WTC11 (cell line): ENCODE measurements at regions not wholly inside any gene's neighbourhood (a gene's known extent, or its start where the extent isn't known, plus 50 kb on each side); places are given as distances from the start of the nearest gene placed in this dataset.

ENCODE experiments used
- ATAC-seq: fragments of 200-7000 bp; cut with Tn5 transposase; 2 replicates; pipeline ENCODE4 v1.10.0; 2021; ENCODE audit warnings: mild to moderate bottlenecking, moderate library complexity
- CTCF ChIA-PET: fragments of 300-600 bp; sonication (Branson Sonifier 250); formaldehyde crosslinking; loops from one replicate; lab custom pipeline; 2021; ENCODE audit warnings: antibody characterized with exemption; lab: Charles Lee
- POLR2A ChIA-PET: fragments of 350-600 bp; sonication (Branson Sonifier 250); formaldehyde crosslinking; loops from one replicate; lab custom pipeline; 2021; ENCODE audit warnings: antibody characterized with exemption; lab: Charles Lee
- DNase-seq: peaks from one replicate; pipeline ENCODE4 v3.0.0; 2021; ENCODE audit warnings: low spot score
- H3K27ac Mint-ChIP-seq: 2 replicates; pipeline ENCODE4 v1.8.0; 2021; ENCODE audit warnings: mixed read lengths
- H3K27me3 Mint-ChIP-seq: 2 replicates; pipeline ENCODE4 v1.8.0; 2021; ENCODE audit warnings: low read depth, mild to moderate bottlenecking, moderate library complexity, mixed read lengths
- H3K36me3 Mint-ChIP-seq: 2 replicates; pipeline ENCODE4 v1.8.0; 2021; ENCODE audit warnings: mixed read lengths
- H3K4me1 Mint-ChIP-seq: 2 replicates; pipeline ENCODE4 v1.8.0; 2022; ENCODE audit warnings: mixed read lengths
- H3K4me3 Mint-ChIP-seq: 2 replicates; pipeline ENCODE4 v1.8.0; 2021; ENCODE audit warnings: mild to moderate bottlenecking, moderate library complexity, mixed read lengths
- H3K9me3 Mint-ChIP-seq: 2 replicates; pipeline ENCODE4 v1.8.0; 2021; ENCODE audit warnings: mixed read lengths
- ESRRA ChIP-seq: sonication (generic); formaldehyde crosslinking; IDR thresholded peaks from 2 replicates; pipeline ENCODE4 v1.8.1; 2022; ENCODE audit warnings: mild to moderate bottlenecking, missing genetic modification reagents, borderline replicate concordance
- GABPB1 ChIP-seq: sonication (generic); formaldehyde crosslinking; IDR thresholded peaks from 2 replicates; pipeline ENCODE4 v1.8.1; 2023; ENCODE audit warnings: mild to moderate bottlenecking, missing genetic modification reagents
- MXD4 ChIP-seq: fragments of 250-450 bp; sonication (Bioruptor Pico); IDR thresholded peaks from 2 replicates; pipeline ENCODE4 v1.8.0; 2021; ENCODE audit warnings: mild to moderate bottlenecking, moderate library complexity, borderline replicate concordance
- NR3C1 ChIP-seq: sonication (generic); formaldehyde crosslinking; conservative IDR thresholded peaks from 2 replicates; pipeline ENCODE4 v1.8.1; 2023; ENCODE audit warnings: low read depth, mild to moderate bottlenecking, missing genetic modification reagents
- ZBTB21 ChIP-seq: sonication (generic); formaldehyde crosslinking; IDR thresholded peaks from 2 replicates; pipeline ENCODE4 v1.8.1; 2023; ENCODE audit warnings: mild to moderate bottlenecking, missing genetic modification reagents, borderline replicate concordance
- ZNF138 ChIP-seq: sonication (generic); formaldehyde crosslinking; conservative IDR thresholded peaks from 2 replicates; pipeline ENCODE4 v1.8.1; 2022; ENCODE audit warnings: mild to moderate bottlenecking, moderate library complexity, missing genetic modification reagents
- ZNF396 ChIP-seq: fragments of 250-450 bp; sonication (Bioruptor Pico); IDR thresholded peaks from 2 replicates; pipeline ENCODE4 v1.8.0; 2021; ENCODE audit warnings: mild to moderate bottlenecking, moderate library complexity, borderline replicate concordance
- TF ChIP-seq, protein P1 (sequence below): sonication (generic); formaldehyde crosslinking; conservative IDR thresholded peaks from 2 replicates; pipeline ENCODE4 v1.8.1; 2022; ENCODE audit warnings: mild to moderate bottlenecking, missing genetic modification reagents
- TF ChIP-seq, protein P2 (sequence below): sonication (generic); formaldehyde crosslinking; IDR thresholded peaks from 2 replicates; pipeline ENCODE4 v1.8.0; 2022; ENCODE audit warnings: mild to moderate bottlenecking, missing genetic modification reagents
- TF ChIP-seq, protein P3 (sequence below): sonication (generic); formaldehyde crosslinking; IDR thresholded peaks from 2 replicates; pipeline ENCODE4 v1.8.0; 2022; ENCODE audit warnings: missing genetic modification reagents
- TF ChIP-seq, protein P4 (sequence below): sonication (generic); formaldehyde crosslinking; conservative IDR thresholded peaks from 2 replicates; pipeline ENCODE4 v1.8.1; 2023; ENCODE audit warnings: mild to moderate bottlenecking, low read depth, missing genetic modification reagents, moderate library complexity
- TF ChIP-seq, protein P5 (sequence below): fragments of 250-450 bp; sonication (Bioruptor Pico); conservative IDR thresholded peaks from 2 replicates; pipeline ENCODE4 v1.9.0; 2021; ENCODE audit warnings: mild to moderate bottlenecking
- TF ChIP-seq, protein P6 (sequence below): sonication (generic); formaldehyde crosslinking; IDR thresholded peaks from 2 replicates; pipeline ENCODE4 v1.8.1; 2022; ENCODE audit warnings: low read depth, missing genetic modification reagents, borderline replicate concordance
- TF ChIP-seq, protein P7 (sequence below): fragments of 250-450 bp; sonication (Bioruptor Pico); IDR thresholded peaks from 2 replicates; pipeline ENCODE4 v1.8.0; 2021; ENCODE audit warnings: mild to moderate bottlenecking

DNA sequence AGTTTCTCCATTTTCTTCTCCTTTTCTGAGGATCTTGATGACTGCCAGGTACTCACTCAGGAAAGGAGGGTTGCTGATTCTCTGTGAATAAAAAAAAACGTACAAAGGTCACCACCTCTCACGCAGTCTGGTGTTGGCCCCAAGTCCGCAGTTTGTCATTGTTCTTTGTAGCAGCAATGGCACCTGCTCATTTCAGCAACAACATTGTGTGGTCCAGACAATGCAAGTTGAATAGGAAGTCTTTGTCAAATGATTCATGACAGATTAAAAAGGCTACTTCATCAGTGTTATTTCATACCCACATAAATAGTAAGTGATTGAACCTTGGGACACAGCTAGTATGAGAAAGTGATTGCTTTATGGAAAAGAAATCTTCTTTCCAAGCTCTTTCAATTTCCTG lies 653.5 kb upstream of the MGMT start:
- ATAC-seq = no peak

More for the DNA sequence above, 653.5 kb upstream of the MGMT start:
- no peak overlapping the region for H3K27ac Mint-ChIP-seq
- H3K4me1 Mint-ChIP-seq = peaks cover 13% of the 10 kb centered on the region
- H3K4me3 Mint-ChIP-seq = no peak overlapping the region
- ChIA-PET CTCF (interaction anchor here (1.2 kb wide), 1 partner anchor 47 kb away, joined by 3 read pairs; no protein-coding TSS in a partner anchor), POLR2A (no interaction called here)
- no peak for DNase-seq
- peaks cover 3% of the 10 kb centered on the region; the same call in 1 of the 2 replicates for H3K9me3 Mint-ChIP-seq
- no peaks in the 10 kb centered on the region for H3K36me3 Mint-ChIP-seq
- H3K27me3 Mint-ChIP-seq = peaks cover 3% of the 10 kb centered on the region
- TF ChIP-seq ZBTB21 (CRISPR knock-in tag) (no peak), NR3C1 (CRISPR knock-in tag) (no peak), ZNF138 (CRISPR knock-in tag) (no peak), MXD4 (CRISPR knock-in tag) (no peak), GABPB1 (CRISPR knock-in tag) (no peak), ZNF396 (CRISPR knock-in tag) (no peak), ESRRA (no peak)
- TF ChIP-seq, protein P1, sequence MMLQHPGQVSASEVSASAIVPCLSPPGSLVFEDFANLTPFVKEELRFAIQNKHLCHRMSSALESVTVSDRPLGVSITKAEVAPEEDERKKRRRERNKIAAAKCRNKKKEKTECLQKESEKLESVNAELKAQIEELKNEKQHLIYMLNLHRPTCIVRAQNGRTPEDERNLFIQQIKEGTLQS (CRISPR knock-in tag) = no peak
- TF ChIP-seq, protein P2, sequence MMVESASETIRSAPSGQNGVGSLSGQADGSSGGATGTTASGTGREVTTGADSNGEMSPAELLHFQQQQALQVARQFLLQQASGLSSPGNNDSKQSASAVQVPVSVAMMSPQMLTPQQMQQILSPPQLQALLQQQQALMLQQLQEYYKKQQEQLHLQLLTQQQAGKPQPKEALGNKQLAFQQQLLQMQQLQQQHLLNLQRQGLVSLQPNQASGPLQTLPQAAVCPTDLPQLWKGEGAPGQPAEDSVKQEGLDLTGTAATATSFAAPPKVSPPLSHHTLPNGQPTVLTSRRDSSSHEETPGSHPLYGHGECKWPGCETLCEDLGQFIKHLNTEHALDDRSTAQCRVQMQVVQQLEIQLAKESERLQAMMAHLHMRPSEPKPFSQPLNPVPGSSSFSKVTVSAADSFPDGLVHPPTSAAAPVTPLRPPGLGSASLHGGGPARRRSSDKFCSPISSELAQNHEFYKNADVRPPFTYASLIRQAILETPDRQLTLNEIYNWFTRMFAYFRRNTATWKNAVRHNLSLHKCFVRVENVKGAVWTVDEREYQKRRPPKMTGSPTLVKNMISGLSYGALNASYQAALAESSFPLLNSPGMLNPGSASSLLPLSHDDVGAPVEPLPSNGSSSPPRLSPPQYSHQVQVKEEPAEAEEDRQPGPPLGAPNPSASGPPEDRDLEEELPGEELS (CRISPR knock-in tag) = no peak
- TF ChIP-seq, protein P3, sequence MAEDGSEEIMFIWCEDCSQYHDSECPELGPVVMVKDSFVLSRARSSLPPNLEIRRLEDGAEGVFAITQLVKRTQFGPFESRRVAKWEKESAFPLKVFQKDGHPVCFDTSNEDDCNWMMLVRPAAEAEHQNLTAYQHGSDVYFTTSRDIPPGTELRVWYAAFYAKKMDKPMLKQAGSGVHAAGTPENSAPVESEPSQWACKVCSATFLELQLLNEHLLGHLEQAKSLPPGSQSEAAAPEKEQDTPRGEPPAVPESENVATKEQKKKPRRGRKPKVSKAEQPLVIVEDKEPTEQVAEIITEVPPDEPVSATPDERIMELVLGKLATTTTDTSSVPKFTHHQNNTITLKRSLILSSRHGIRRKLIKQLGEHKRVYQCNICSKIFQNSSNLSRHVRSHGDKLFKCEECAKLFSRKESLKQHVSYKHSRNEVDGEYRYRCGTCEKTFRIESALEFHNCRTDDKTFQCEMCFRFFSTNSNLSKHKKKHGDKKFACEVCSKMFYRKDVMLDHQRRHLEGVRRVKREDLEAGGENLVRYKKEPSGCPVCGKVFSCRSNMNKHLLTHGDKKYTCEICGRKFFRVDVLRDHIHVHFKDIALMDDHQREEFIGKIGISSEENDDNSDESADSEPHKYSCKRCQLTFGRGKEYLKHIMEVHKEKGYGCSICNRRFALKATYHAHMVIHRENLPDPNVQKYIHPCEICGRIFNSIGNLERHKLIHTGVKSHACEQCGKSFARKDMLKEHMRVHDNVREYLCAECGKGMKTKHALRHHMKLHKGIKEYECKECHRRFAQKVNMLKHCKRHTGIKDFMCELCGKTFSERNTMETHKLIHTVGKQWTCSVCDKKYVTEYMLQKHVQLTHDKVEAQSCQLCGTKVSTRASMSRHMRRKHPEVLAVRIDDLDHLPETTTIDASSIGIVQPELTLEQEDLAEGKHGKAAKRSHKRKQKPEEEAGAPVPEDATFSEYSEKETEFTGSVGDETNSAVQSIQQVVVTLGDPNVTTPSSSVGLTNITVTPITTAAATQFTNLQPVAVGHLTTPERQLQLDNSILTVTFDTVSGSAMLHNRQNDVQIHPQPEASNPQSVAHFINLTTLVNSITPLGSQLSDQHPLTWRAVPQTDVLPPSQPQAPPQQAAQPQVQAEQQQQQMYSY (CRISPR knock-in tag) = no peak
- TF ChIP-seq, protein P4, sequence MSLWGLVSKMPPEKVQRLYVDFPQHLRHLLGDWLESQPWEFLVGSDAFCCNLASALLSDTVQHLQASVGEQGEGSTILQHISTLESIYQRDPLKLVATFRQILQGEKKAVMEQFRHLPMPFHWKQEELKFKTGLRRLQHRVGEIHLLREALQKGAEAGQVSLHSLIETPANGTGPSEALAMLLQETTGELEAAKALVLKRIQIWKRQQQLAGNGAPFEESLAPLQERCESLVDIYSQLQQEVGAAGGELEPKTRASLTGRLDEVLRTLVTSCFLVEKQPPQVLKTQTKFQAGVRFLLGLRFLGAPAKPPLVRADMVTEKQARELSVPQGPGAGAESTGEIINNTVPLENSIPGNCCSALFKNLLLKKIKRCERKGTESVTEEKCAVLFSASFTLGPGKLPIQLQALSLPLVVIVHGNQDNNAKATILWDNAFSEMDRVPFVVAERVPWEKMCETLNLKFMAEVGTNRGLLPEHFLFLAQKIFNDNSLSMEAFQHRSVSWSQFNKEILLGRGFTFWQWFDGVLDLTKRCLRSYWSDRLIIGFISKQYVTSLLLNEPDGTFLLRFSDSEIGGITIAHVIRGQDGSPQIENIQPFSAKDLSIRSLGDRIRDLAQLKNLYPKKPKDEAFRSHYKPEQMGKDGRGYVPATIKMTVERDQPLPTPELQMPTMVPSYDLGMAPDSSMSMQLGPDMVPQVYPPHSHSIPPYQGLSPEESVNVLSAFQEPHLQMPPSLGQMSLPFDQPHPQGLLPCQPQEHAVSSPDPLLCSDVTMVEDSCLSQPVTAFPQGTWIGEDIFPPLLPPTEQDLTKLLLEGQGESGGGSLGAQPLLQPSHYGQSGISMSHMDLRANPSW (CRISPR knock-in tag) = no peak
- TF ChIP-seq, protein P5, sequence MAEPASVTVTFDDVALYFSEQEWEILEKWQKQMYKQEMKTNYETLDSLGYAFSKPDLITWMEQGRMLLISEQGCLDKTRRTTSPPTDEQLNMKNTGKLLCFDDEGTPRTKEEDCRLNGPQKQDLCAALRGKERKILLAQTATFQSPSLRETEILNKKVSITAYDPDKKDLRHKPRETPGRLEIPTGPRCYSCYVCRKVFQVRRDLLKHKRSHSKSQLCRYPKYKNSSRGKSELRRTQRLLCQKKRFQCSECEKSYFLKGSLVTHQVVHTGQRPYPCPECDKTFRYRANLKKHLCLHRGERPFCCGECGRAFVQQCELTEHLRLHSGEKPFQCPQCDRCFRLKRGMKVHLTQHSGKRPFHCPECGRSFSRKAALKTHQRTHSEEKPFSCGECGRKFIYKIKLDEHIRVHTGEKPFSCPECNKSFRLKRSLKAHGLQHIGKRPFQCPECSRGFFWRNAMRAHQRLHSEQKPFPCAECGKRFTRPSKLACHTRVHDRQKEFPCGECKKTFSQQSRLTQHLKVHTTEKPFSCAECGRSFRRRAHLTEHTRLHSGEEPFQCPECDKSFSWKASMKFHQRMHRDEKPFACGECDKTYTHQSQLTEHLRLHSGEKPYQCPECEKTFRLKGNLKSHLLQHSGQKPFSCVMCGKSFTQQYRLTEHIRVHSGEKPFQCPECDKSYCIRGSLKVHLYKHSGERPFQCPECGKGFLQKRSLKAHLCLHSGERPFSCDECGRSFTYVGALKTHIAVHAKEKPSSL (CRISPR knock-in tag) = no peak
- TF ChIP-seq, protein P6, sequence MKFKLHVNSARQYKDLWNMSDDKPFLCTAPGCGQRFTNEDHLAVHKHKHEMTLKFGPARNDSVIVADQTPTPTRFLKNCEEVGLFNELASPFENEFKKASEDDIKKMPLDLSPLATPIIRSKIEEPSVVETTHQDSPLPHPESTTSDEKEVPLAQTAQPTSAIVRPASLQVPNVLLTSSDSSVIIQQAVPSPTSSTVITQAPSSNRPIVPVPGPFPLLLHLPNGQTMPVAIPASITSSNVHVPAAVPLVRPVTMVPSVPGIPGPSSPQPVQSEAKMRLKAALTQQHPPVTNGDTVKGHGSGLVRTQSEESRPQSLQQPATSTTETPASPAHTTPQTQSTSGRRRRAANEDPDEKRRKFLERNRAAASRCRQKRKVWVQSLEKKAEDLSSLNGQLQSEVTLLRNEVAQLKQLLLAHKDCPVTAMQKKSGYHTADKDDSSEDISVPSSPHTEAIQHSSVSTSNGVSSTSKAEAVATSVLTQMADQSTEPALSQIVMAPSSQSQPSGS (CRISPR knock-in tag) = no peak
- TF ChIP-seq, protein P7, sequence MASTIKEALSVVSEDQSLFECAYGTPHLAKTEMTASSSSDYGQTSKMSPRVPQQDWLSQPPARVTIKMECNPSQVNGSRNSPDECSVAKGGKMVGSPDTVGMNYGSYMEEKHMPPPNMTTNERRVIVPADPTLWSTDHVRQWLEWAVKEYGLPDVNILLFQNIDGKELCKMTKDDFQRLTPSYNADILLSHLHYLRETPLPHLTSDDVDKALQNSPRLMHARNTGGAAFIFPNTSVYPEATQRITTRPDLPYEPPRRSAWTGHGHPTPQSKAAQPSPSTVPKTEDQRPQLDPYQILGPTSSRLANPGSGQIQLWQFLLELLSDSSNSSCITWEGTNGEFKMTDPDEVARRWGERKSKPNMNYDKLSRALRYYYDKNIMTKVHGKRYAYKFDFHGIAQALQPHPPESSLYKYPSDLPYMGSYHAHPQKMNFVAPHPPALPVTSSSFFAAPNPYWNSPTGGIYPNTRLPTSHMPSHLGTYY (CRISPR knock-in tag) = no peak
